ENCODE measurements at regions not wholly inside any gene's neighbourhood (a gene's known extent, or its start where the extent isn't known, plus 50 kb on each side); places are given as distances from the start of the nearest gene placed in this dataset.

GRCh38 chr1:71156590-71156989 is 75.8 kb upstream of the ZRANB2 start:
- TF ChIP-seq, protein P1, sequence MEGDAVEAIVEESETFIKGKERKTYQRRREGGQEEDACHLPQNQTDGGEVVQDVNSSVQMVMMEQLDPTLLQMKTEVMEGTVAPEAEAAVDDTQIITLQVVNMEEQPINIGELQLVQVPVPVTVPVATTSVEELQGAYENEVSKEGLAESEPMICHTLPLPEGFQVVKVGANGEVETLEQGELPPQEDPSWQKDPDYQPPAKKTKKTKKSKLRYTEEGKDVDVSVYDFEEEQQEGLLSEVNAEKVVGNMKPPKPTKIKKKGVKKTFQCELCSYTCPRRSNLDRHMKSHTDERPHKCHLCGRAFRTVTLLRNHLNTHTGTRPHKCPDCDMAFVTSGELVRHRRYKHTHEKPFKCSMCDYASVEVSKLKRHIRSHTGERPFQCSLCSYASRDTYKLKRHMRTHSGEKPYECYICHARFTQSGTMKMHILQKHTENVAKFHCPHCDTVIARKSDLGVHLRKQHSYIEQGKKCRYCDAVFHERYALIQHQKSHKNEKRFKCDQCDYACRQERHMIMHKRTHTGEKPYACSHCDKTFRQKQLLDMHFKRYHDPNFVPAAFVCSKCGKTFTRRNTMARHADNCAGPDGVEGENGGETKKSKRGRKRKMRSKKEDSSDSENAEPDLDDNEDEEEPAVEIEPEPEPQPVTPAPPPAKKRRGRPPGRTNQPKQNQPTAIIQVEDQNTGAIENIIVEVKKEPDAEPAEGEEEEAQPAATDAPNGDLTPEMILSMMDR (IDR thresholded peaks at IDR 0.05) = no peak
- TF ChIP-seq REST (IDR thresholded peaks at IDR 0.05; ENCODE audit: insufficient read depth in 1 of 2, low read depth in 2 of 2, low read length in 1 of 2) = no peak
- no peak for TF ChIP-seq SIN3A (IDR thresholded peaks at IDR 0.05; ENCODE audit: borderline replicate concordance, insufficient read depth, low read depth, low read length)
